ENCODE measurements at regions not wholly inside any gene's neighbourhood (a gene's known extent, or its start where the extent isn't known, plus 50 kb on each side); places are given as distances from the start of the nearest gene placed in this dataset.

DNA sequence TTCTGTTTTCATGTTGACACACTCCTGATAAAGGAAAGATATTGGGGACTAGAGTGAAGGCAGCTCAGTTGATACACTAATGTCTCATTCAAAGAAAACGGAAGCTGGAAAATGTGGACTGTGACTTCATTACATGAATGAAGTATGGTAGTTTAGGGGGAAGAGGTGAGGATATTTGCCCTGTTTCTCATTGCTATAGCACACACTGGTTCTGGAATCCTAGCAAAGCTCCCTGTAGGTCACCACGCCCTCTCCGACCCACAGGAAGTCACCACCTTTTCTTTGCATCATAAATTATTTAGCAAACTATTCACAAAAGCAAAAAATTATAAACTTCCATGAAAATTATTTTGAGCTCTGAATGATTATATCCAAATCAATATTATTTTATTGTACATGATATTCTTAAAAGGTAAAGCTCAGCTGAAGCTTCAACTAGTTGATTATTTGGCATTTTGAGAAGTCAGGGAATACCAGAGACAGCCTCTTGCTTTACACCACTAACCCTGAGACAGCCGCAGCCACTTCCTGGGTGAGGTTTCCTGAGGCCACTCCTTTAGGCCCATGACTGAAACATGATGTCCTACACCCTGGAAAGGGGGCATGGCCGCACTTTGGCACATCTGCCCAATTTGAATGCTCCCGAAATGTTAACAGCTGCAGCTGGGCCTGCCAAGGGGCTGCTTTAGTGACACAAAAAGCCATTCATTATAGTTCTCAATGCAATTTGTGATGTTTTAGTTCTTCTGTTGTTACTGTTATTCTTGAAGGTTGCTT lies 50.0 kb upstream of the WDFY2 start:
- ChIA-PET POLR2A (interaction anchor here (1.3 kb wide), 1 partner anchor 263 kb away, joined by 3 read pairs; no protein-coding TSS in a partner anchor), CTCF (interaction anchor here (0.9 to 2.6 kb wide), 3 partner anchors 8 to 263 kb away, joined by 3 to 10 read pairs (median 3); no protein-coding TSS in a partner anchor)
- Mint-ChIP-seq H3K4me1 (ENCODE audit: low read depth) (peaks cover 36% of the 10 kb centered on the region), H3K9me3 (peaks cover 8% of the 10 kb centered on the region), H3K4me3 (no peak overlapping the region), H3K27ac (peak overlapping the region; percentile 52), H3K27me3 (no peaks in the 10 kb centered on the region), H3K36me3 (ENCODE audit: low read depth) (peaks cover 2% of the 10 kb centered on the region)
- intact Hi-C loops (cut with micrococcal nuclease), result no loop called here
- TF ChIP-seq, protein P1, sequence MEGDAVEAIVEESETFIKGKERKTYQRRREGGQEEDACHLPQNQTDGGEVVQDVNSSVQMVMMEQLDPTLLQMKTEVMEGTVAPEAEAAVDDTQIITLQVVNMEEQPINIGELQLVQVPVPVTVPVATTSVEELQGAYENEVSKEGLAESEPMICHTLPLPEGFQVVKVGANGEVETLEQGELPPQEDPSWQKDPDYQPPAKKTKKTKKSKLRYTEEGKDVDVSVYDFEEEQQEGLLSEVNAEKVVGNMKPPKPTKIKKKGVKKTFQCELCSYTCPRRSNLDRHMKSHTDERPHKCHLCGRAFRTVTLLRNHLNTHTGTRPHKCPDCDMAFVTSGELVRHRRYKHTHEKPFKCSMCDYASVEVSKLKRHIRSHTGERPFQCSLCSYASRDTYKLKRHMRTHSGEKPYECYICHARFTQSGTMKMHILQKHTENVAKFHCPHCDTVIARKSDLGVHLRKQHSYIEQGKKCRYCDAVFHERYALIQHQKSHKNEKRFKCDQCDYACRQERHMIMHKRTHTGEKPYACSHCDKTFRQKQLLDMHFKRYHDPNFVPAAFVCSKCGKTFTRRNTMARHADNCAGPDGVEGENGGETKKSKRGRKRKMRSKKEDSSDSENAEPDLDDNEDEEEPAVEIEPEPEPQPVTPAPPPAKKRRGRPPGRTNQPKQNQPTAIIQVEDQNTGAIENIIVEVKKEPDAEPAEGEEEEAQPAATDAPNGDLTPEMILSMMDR (IDR thresholded peaks at IDR 0.05), result no peak
- DNase-seq (peak; percentile 60), ATAC-seq (peak; percentile 64)
